Right hindlimb (tissue), 1 donor: ENCODE measurements at regions not wholly inside any gene's neighbourhood (a gene's known extent, or its start where the extent isn't known, plus 50 kb on each side); places are given as distances from the start of the nearest gene placed in this dataset.

Source experiments
- DNase-seq: peaks from one replicate; pipeline ENCODE4 v3.0.0-alpha.2; 2018

GRCh38 chr6:152905551-152906299, 77.1 kb downstream of the FBXO5 start:
- DNase-seq = no peak

- no peak for DNase-seq
Measured at GRCh38 chr6:152909241-152909640, 73.6 kb downstream of the FBXO5 start.

DNA sequence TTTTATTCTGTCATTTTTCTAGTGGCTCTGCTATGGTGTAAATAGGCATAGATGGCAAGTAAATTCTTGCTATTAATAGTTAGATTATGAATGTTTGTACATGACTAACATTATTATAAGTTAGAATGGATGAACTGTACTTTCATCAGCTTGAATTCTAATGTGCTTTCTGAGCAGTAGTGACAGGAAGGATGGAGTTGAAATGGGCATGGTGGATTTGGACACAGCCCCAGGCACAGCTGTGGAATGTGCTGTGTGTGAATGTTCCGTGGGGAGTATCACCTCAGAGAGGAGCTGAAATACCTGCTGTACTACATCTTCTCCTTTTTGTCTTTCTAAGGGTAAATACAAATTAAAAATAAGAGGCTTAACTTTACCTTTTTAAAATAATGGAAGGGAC, 66.8 kb downstream of the FBXO5 start:
- no peak for DNase-seq

DNA sequence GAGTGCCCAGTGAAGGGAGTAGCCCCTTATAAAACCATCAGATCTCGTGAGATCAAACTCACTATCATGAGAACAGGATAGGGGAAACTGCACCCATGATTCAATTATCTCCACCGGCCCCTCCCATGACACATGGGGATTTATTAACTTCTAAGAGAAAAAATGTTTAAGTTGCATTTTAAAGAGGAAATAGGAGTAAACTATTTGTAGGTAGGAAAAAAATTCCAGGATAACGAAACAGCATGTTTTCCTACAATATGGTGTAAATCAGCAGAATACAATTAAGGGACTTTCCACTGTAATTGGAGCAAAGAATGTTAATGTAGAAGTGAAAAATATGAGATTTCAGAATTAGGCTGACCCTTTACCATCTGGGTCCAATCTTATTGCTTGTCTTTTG, 63.9 kb downstream of the FBXO5 start:
- DNase-seq = no peak

DNA sequence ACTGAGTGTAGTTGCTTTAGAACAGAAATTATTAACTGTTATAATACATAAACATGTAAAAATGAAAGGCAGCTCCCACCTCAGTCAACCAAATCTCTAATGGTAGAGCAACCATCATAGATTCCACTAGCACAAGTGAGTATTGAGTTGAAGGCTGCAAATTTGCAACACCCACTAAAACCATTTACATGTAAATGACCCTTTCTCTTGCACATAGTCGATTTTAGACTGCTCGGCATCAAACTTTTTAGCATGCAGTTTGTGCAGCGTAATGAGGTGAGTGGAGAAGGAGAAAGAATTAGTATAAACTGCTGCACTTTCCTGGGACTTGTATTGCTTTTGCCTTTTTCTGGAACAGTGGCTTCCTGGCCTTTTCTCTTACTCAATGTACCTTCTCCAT, 62.8 kb downstream of the FBXO5 start:
- DNase-seq = no peak
